Erythroblast (primary cell): ENCODE measurements at regions not wholly inside any gene's neighbourhood (a gene's known extent, or its start where the extent isn't known, plus 50 kb on each side); places are given as distances from the start of the nearest gene placed in this dataset.

Source experiments
- GATA1 ChIP-seq: IDR thresholded peaks from 2 replicates; pipeline ENCODE4 v1.6.1; 2011; ENCODE audit warnings: low read depth, mild to moderate bottlenecking, control low read depth, low read length, moderate library complexity
- POLR2A ChIP-seq: IDR thresholded peaks from 2 replicates; pipeline ENCODE4 v1.6.1; 2011; ENCODE audit warnings: mild to moderate bottlenecking, low read length

GRCh38 chr5:133839090-133839489 lies 129.3 kb downstream of the C5orf15 start:
- TF ChIP-seq POLR2A (no peak), GATA1 (no peak)
